Fibroblast of skin of left quadriceps (primary cell): ENCODE measurements at regions not wholly inside any gene's neighbourhood (a gene's known extent, or its start where the extent isn't known, plus 50 kb on each side); places are given as distances from the start of the nearest gene placed in this dataset.

Experiments used
- DNase-seq, 2 experiments: peaks; one replicate each; pipeline ENCODE4 v3.0.0-alpha.2; 2013; ENCODE audit warnings: low read depth in 2 of 2

- no peak for DNase-seq
Observed at GRCh38 chr19:32173836-32174235, 171.6 kb upstream of the ZNF507 start.

- DNase-seq = no peak
Observed at GRCh38 chr19:32174386-32175113, 170.9 kb upstream of the ZNF507 start.

- DNase-seq = no peak
Observed at GRCh38 chr19:32176591-32176990, 168.8 kb upstream of the ZNF507 start.

- DNase-seq = no peak
Observed at GRCh38 chr19:32177686-32178085, 167.7 kb upstream of the ZNF507 start.

- DNase-seq = no peak
Observed at GRCh38 chr19:32178401-32178800, 167.0 kb upstream of the ZNF507 start.

GRCh38 chr19:32178956-32179355 lies 166.5 kb upstream of the ZNF507 start:
- DNase-seq = no peak

GRCh38 chr19:32181216-32181920 lies 164.0 kb upstream of the ZNF507 start:
- DNase-seq = no peak

- no peak for DNase-seq
Observed at GRCh38 chr19:32186542-32187330, 158.7 kb upstream of the ZNF507 start.

- DNase-seq = no peak
Observed at GRCh38 chr19:32188921-32189320, 156.5 kb upstream of the ZNF507 start.

- no peak for DNase-seq
Observed at GRCh38 chr19:32189956-32190706, 155.3 kb upstream of the ZNF507 start.

- DNase-seq = no peak
Observed at GRCh38 chr19:32191921-32192320, 153.5 kb upstream of the ZNF507 start.

- no peak for DNase-seq
Observed at GRCh38 chr19:32195706-32196610, 149.5 kb upstream of the ZNF507 start.

GRCh38 chr19:32196690-32197420 lies 148.6 kb upstream of the ZNF507 start:
- DNase-seq = no peak

- DNase-seq = no peak
Observed at GRCh38 chr19:32197896-32198882, 147.2 kb upstream of the ZNF507 start.

- DNase-seq = no peak
Observed at GRCh38 chr19:32199501-32200040, 145.8 kb upstream of the ZNF507 start.

- no peak for DNase-seq
Observed at GRCh38 chr19:32200312-32201038, 144.9 kb upstream of the ZNF507 start.

- DNase-seq = no peak
Observed at GRCh38 chr19:32201211-32201610, 144.2 kb upstream of the ZNF507 start.

GRCh38 chr19:32201636-32202051 lies 143.8 kb upstream of the ZNF507 start:
- DNase-seq = no peak
